GM18502 (cell line): ENCODE measurements at regions not wholly inside any gene's neighbourhood (a gene's known extent, or its start where the extent isn't known, plus 50 kb on each side); places are given as distances from the start of the nearest gene placed in this dataset.

Experiments
- ATAC-seq: cut with Tn5 transposase; IDR thresholded peaks from one replicate; pipeline ENCODE4 v1.9.1; 2021; ENCODE audit warnings: mild to moderate bottlenecking; ENCODE audit not compliant: unreplicated experiment, poor library complexity

- no peak for ATAC-seq
Observed at GRCh38 chr9:93830012-93830596, 125.1 kb downstream of the BARX1 start.

GRCh38 chr9:93829271-93830011 is 125.7 kb downstream of the BARX1 start:
- no peak for ATAC-seq

GRCh38 chr9:93828331-93829097 is 126.6 kb downstream of the BARX1 start:
- ATAC-seq = no peak

GRCh38 chr9:93827545-93828330 is 127.4 kb downstream of the BARX1 start:
- ATAC-seq = peak; percentile 59

GRCh38 chr9:93826905-93827544 is 128.1 kb downstream of the BARX1 start:
- ATAC-seq = no peak

GRCh38 chr9:93826209-93826608 is 128.9 kb downstream of the BARX1 start:
- no peak for ATAC-seq

GRCh38 chr9:93825348-93826115 is 129.6 kb downstream of the BARX1 start:
- ATAC-seq = no peak

- ATAC-seq = no peak
Observed at GRCh38 chr9:93824386-93825294, 130.5 kb downstream of the BARX1 start.

GRCh38 chr9:93823245-93824072 is 131.7 kb downstream of the BARX1 start:
- no peak for ATAC-seq

- no peak for ATAC-seq
Observed at GRCh38 chr9:93822229-93822628, 132.9 kb downstream of the BARX1 start.

GRCh38 chr9:93821307-93821703 is 133.8 kb downstream of the BARX1 start:
- ATAC-seq = no peak

GRCh38 chr9:93820667-93821306 is 134.4 kb downstream of the BARX1 start:
- ATAC-seq = no peak

- ATAC-seq = no peak
Observed at GRCh38 chr9:93819905-93820304, 135.2 kb downstream of the BARX1 start.

- no peak for ATAC-seq
Observed at GRCh38 chr9:93818827-93819472, 136.2 kb downstream of the BARX1 start.

GRCh38 chr9:93818237-93818636 is 136.9 kb downstream of the BARX1 start:
- no peak for ATAC-seq

GRCh38 chr9:93815677-93816076 is 139.5 kb downstream of the BARX1 start:
- no peak for ATAC-seq

GRCh38 chr9:93815135-93815534 is 140.0 kb downstream of the BARX1 start:
- ATAC-seq = no peak
